Astrocyte of the cerebellum (primary cell): ENCODE measurements at regions not wholly inside any gene's neighbourhood (a gene's known extent, or its start where the extent isn't known, plus 50 kb on each side); places are given as distances from the start of the nearest gene placed in this dataset.

Experiments
- DNase-seq: peaks from one replicate; pipeline ENCODE4 v3.0.0-alpha.2; 2011; ENCODE audit warnings: low read depth
- H3K4me3 ChIP-seq: 2 replicates; pipeline ENCODE4 v1.5.1; 2011; ENCODE audit warnings: mild to moderate bottlenecking, low read depth, low read length, moderate library complexity
- in situ Hi-C: cut with HindIII; loops from 2 replicates; pipeline ENCODE4 v1.10.0; 2017; ENCODE audit warnings: low sequenced_read_pairs
- TF ChIP-seq, protein P1 (sequence below): IDR thresholded peaks from 2 replicates; pipeline ENCODE4 v1.5.1; 2012; ENCODE audit warnings: low read length, low read depth, moderate library complexity, mild to moderate bottlenecking; ENCODE audit errors: missing control alignments

GRCh38 chr14:30348445-30348844 lies 210.5 kb upstream of the G2E3 start:
- in situ Hi-C loops = no loop called here
- TF ChIP-seq, protein P1, sequence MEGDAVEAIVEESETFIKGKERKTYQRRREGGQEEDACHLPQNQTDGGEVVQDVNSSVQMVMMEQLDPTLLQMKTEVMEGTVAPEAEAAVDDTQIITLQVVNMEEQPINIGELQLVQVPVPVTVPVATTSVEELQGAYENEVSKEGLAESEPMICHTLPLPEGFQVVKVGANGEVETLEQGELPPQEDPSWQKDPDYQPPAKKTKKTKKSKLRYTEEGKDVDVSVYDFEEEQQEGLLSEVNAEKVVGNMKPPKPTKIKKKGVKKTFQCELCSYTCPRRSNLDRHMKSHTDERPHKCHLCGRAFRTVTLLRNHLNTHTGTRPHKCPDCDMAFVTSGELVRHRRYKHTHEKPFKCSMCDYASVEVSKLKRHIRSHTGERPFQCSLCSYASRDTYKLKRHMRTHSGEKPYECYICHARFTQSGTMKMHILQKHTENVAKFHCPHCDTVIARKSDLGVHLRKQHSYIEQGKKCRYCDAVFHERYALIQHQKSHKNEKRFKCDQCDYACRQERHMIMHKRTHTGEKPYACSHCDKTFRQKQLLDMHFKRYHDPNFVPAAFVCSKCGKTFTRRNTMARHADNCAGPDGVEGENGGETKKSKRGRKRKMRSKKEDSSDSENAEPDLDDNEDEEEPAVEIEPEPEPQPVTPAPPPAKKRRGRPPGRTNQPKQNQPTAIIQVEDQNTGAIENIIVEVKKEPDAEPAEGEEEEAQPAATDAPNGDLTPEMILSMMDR = no peak

GRCh38 chr14:30349520-30349919 lies 209.4 kb upstream of the G2E3 start:
- DNase-seq = no peak
- H3K4me3 ChIP-seq = no peak overlapping the region
- TF ChIP-seq, protein P1 = no peak
- in situ Hi-C loops = no loop called here

More at GRCh38 chr14:30348445-30348844, 210.5 kb upstream of the G2E3 start:
- no peak for DNase-seq
- H3K4me3 ChIP-seq = no peak overlapping the region

GRCh38 chr14:30354439-30354838 lies 204.5 kb upstream of the G2E3 start:
- no peak for DNase-seq
- TF ChIP-seq, protein P1 = no peak
- H3K4me3 ChIP-seq = no peak overlapping the region
- in situ Hi-C loops = no loop called here

GRCh38 chr14:30355431-30355913 lies 203.5 kb upstream of the G2E3 start:
- in situ Hi-C loops = no loop called here
- no peak overlapping the region for H3K4me3 ChIP-seq
- TF ChIP-seq, protein P1 = no peak
- DNase-seq = no peak

DNA sequence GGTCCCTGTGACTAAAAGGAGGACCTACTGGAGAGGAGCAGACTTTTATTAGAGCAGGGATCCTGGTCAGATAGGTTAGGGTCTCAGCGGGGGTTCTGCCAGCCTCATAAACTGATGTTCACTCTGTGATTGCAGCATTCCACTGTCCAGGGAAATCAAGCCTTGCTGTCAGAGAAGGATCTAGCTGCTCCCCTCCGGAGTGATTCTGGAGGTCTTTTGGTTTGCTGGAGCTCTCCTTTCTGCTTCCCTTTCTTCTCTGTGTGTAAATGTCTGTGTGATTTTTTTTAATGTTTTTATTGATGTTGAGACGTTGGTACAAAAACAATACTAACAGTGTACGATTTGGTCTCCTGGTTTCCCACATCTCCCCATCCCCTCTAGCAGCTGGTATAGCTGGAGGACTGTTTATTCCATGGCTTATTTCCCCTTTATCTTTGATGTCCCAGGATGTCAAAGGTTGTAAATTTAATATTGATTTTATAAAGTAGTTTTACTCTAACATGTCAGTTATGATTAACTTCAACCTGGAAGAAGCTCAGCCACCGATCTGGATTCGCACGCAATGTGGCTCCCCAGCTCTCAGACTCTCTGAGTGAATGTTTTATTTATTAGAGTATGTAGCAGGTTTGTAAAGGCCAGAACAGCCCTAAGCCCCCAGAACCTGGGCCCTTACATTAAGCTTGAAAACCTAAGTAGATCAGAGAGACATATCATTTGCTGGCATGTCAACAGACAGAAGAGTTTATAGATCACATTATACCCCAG lies 202.3 kb upstream of the G2E3 start:
- TF ChIP-seq, protein P1 = no peak
- no peak for DNase-seq
- H3K4me3 ChIP-seq = no peak overlapping the region
- in situ Hi-C loops = no loop called here

GRCh38 chr14:30357791-30358190 lies 201.2 kb upstream of the G2E3 start:
- no peak for DNase-seq
- H3K4me3 ChIP-seq = no peak overlapping the region
- TF ChIP-seq, protein P1 = no peak
- in situ Hi-C loops = no loop called here
